Mucosa of gallbladder (tissue), 1 donor: ENCODE measurements at regions not wholly inside any gene's neighbourhood (a gene's known extent, or its start where the extent isn't known, plus 50 kb on each side); places are given as distances from the start of the nearest gene placed in this dataset.
"Not testable (repeated sequence)": the region's sequence is repeated elsewhere in the genome, so short reads cannot be mapped to it uniquely, and the experiment has no call there.

Source experiments
- DNase-seq: peaks from one replicate; pipeline ENCODE4 v3.0.0-alpha.2; 2020; ENCODE audit warnings: low spot score
- donor health status: DM: no; HTN: no; CAD: no.

- DNase-seq = no peak
Measured at GRCh38 chr21:38613686-38614085, 115.4 kb upstream of the ERG start.

GRCh38 chr21:38614558-38614957 is 116.3 kb upstream of the ERG start:
- no peak for DNase-seq

- no peak for DNase-seq
Measured at GRCh38 chr21:38619480-38619879, 121.2 kb upstream of the ERG start.

GRCh38 chr21:38619992-38620479 is 121.8 kb upstream of the ERG start:
- no peak for DNase-seq

- no peak for DNase-seq
Measured at GRCh38 chr21:38621132-38621531, 122.9 kb upstream of the ERG start.

GRCh38 chr21:38622081-38622826 is 124.0 kb upstream of the ERG start:
- no peak for DNase-seq

GRCh38 chr21:38622827-38623209 is 124.5 kb upstream of the ERG start:
- DNase-seq = no peak

- DNase-seq = no peak
Measured at GRCh38 chr21:38623552-38623951, 125.3 kb upstream of the ERG start.

- no peak for DNase-seq
Measured at GRCh38 chr21:38625000-38625399, 126.7 kb upstream of the ERG start.

GRCh38 chr21:38626306-38626705 is 128.0 kb upstream of the ERG start:
- no peak for DNase-seq

- DNase-seq = no peak
Measured at GRCh38 chr21:38628349-38628748, 130.1 kb upstream of the ERG start.

GRCh38 chr21:38631206-38631605 is 132.9 kb upstream of the ERG start:
- DNase-seq = no peak

GRCh38 chr21:38631676-38632075 is 133.4 kb upstream of the ERG start:
- no peak for DNase-seq

GRCh38 chr21:38637161-38637560 is 138.9 kb upstream of the ERG start:
- no peak for DNase-seq

- no peak for DNase-seq
Measured at GRCh38 chr21:38639571-38640354, 141.5 kb upstream of the ERG start.

GRCh38 chr21:38640355-38640742 is 142.1 kb upstream of the ERG start:
- not testable (repeated sequence) for DNase-seq

GRCh38 chr21:38643404-38644023 is 145.2 kb upstream of the ERG start:
- DNase-seq = no peak

GRCh38 chr21:38645282-38645681 is 147.0 kb upstream of the ERG start:
- DNase-seq = no peak

- DNase-seq = no peak
Measured at GRCh38 chr21:38646213-38646837, 148.0 kb upstream of the ERG start.

GRCh38 chr21:38649120-38649519 is 150.8 kb upstream of the ERG start:
- no peak for DNase-seq

GRCh38 chr21:38651570-38651969 is 153.3 kb upstream of the ERG start:
- DNase-seq = no peak

GRCh38 chr21:38652396-38652795 is 153.3 kb upstream of the ETS2 start:
- no peak for DNase-seq
